Posterior cingulate gyrus (tissue), 11 donors: ENCODE measurements at regions not wholly inside any gene's neighbourhood (a gene's known extent, or its start where the extent isn't known, plus 50 kb on each side); places are given as distances from the start of the nearest gene placed in this dataset.
A peak's percentile ranks its signal among the peaks of the same experiment; 100 is the strongest.
"Not testable (repeated sequence)": the region's sequence is repeated elsewhere in the genome, so short reads cannot be mapped to it uniquely, and the experiment has no call there.

Source experiments
- DNase-seq, 10 donors: peaks; one replicate each; pipeline versions ENCODE4 v3.0.0 to v3.0.0-alpha.2; 2020 to 2021; ENCODE audit warnings: mixed read lengths in 3 of 10
- intact Hi-C: fragments of 100-400 bp; cut with DNase I; formaldehyde crosslinking; loops from one replicate; pipeline ENCODE4 v1.15.1; 2023

- DNase-seq: peak in 4 of 10 donors; percentile 3 to 32 (median 20)
- intact Hi-C loops: not testable (repeated sequence)
These were observed 1988.6 kb downstream of the FOXD4L5 start for GRCh38 chr9:63296366-63296765.

GRCh38 chr9:63289971-63290370 is 1995.0 kb downstream of the FOXD4L5 start:
- DNase-seq: peak in 1 of 10 donors; percentile 18
- intact Hi-C loops: not testable (repeated sequence)
